HFFc6 (cell line): ENCODE measurements at regions not wholly inside any gene's neighbourhood (a gene's known extent, or its start where the extent isn't known, plus 50 kb on each side); places are given as distances from the start of the nearest gene placed in this dataset.

Source experiments
- DNase-seq: peaks from one replicate; pipeline ENCODE4 v3.0.0-alpha.2; 2018
- H3K27ac Mint-ChIP-seq: 2 replicates; pipeline ENCODE4 v1.8.0; 2020; ENCODE audit warnings: mild to moderate bottlenecking, mixed read lengths
- H3K27me3 Mint-ChIP-seq: 2 replicates; pipeline ENCODE4 v1.8.0; 2021; ENCODE audit warnings: mild to moderate bottlenecking, moderate library complexity, mixed read lengths; ENCODE audit not compliant: insufficient read depth
- H3K36me3 Mint-ChIP-seq: 2 replicates; pipeline ENCODE4 v1.8.0; 2021; ENCODE audit warnings: low read depth, mixed read lengths
- H3K4me1 Mint-ChIP-seq: 2 replicates; pipeline ENCODE4 v1.8.0; 2020; ENCODE audit warnings: low read depth, mixed read lengths
- H3K4me3 Mint-ChIP-seq: 2 replicates; pipeline ENCODE4 v1.8.0; 2020; ENCODE audit warnings: mild to moderate bottlenecking, moderate library complexity, mixed read lengths
- H3K9me3 Mint-ChIP-seq: 2 replicates; pipeline ENCODE4 v1.8.0; 2020; ENCODE audit warnings: mild to moderate bottlenecking, mixed read lengths
- TF ChIP-seq, protein P1 (sequence below): fragments of 200-600 bp; sonication (generic); IDR thresholded peaks from 2 replicates; pipeline ENCODE4 v1.5.0; 2021; ENCODE audit warnings: antibody characterized with exemption, mild to moderate bottlenecking

DNA sequence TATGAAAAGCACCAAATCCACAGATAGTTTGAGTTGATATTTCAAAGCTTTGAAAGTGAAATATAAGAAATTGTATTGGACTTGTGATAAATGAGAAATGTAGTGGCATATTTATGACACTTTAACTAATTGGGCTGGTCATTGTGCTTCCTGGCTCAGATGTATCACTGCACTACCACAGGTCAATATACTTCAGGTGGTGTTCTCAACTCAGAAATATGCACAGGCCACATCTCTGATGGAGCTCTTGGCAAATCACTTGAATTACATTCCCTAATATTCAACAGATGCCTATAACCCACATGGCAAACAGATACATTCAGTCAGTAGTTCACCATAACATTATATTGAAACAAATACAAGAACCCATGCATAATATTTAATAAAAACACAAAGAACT is 209.6 kb downstream of the LYPLAL1 start:
- DNase-seq: no peak
- no peaks in the 10 kb centered on the region for H3K4me1 Mint-ChIP-seq
- H3K36me3 Mint-ChIP-seq: no peaks in the 10 kb centered on the region
- H3K27me3 Mint-ChIP-seq: peaks cover 3% of the 10 kb centered on the region; the same call in 1 of the 2 replicates
- TF ChIP-seq, protein P1, sequence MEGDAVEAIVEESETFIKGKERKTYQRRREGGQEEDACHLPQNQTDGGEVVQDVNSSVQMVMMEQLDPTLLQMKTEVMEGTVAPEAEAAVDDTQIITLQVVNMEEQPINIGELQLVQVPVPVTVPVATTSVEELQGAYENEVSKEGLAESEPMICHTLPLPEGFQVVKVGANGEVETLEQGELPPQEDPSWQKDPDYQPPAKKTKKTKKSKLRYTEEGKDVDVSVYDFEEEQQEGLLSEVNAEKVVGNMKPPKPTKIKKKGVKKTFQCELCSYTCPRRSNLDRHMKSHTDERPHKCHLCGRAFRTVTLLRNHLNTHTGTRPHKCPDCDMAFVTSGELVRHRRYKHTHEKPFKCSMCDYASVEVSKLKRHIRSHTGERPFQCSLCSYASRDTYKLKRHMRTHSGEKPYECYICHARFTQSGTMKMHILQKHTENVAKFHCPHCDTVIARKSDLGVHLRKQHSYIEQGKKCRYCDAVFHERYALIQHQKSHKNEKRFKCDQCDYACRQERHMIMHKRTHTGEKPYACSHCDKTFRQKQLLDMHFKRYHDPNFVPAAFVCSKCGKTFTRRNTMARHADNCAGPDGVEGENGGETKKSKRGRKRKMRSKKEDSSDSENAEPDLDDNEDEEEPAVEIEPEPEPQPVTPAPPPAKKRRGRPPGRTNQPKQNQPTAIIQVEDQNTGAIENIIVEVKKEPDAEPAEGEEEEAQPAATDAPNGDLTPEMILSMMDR: no peak
- H3K9me3 Mint-ChIP-seq: peaks cover 5% of the 10 kb centered on the region; the same call in 1 of the 2 replicates
- H3K27ac Mint-ChIP-seq: no peak overlapping the region
- H3K4me3 Mint-ChIP-seq: no peak overlapping the region

DNA sequence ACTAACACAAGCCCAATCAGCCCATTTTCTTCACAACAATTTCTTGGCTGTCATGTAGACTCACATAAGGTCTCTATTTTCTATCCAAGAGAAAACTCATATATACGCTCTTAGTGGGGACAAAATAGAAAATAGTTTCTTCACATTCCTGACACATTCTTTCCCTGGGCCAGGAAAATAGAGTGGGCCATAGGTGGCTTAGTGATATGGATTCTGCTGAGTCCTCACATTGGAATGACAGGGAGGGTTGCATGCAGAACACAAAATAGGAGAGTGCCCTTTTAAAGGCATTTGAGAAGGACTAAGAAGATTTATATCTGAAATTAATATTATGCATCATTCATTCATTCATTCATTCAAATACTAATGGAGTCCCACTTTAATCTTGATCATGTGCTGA is 207.7 kb downstream of the LYPLAL1 start:
- TF ChIP-seq, protein P1: no peak
- H3K27me3 Mint-ChIP-seq: peaks cover 3% of the 10 kb centered on the region; the same call in 1 of the 2 replicates
- no peaks in the 10 kb centered on the region for H3K4me1 Mint-ChIP-seq
- H3K36me3 Mint-ChIP-seq: no peaks in the 10 kb centered on the region
- H3K4me3 Mint-ChIP-seq: no peak overlapping the region
- DNase-seq: no peak
- peaks cover 5% of the 10 kb centered on the region; the same call in 1 of the 2 replicates for H3K9me3 Mint-ChIP-seq
- H3K27ac Mint-ChIP-seq: no peak overlapping the region

DNA sequence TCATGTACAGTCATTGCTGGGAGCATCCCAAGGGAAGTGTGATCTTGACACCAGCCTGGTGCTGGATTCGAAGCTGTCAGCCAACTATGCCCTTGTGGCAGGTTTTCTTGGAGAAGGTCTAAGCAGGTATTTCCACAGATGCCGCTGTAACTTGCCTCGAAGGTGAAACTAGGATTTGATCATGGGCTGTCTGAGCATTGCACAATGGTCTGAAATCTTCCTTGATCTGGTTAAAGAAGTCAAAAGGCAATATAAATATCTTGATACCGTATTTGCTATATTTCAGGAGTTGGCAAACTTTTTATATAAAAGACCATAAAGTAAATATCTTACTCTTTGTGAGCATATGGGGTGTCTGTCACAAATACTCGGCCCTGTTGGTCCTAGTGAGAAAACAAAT is 206.8 kb downstream of the LYPLAL1 start:
- Mint-ChIP-seq H3K36me3 (no peaks in the 10 kb centered on the region), H3K9me3 (peaks cover 5% of the 10 kb centered on the region; the same call in 1 of the 2 replicates), H3K4me3 (no peak overlapping the region), H3K27ac (no peak overlapping the region), H3K4me1 (no peaks in the 10 kb centered on the region), H3K27me3 (peaks cover 3% of the 10 kb centered on the region; the same call in 1 of the 2 replicates)
- TF ChIP-seq, protein P1: no peak
- DNase-seq: no peak

DNA sequence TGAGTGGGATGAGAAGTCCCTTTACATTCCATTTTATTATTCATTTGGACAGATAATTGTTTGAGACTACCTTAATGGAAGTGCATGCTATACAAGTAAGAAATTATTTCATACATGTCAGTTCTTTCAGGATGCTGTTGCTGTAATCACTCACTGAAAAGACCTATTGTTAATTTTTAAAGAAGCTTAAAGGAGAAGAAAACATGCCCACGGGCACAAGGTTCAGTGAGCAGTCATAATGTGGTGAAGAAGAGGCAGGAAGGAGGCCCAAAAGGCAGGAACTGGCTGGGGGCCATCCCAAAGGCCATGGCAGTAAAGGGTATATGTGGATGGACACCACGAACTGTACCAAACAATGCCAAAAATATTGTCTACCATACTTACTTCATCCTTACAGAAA is 206.0 kb downstream of the LYPLAL1 start:
- Mint-ChIP-seq H3K9me3 (peaks cover 5% of the 10 kb centered on the region; the same call in 1 of the 2 replicates), H3K27me3 (peaks cover 3% of the 10 kb centered on the region; the same call in 1 of the 2 replicates), H3K36me3 (no peaks in the 10 kb centered on the region), H3K27ac (no peak overlapping the region), H3K4me3 (no peak overlapping the region), H3K4me1 (no peaks in the 10 kb centered on the region)
- TF ChIP-seq, protein P1: no peak
- DNase-seq: no peak

DNA sequence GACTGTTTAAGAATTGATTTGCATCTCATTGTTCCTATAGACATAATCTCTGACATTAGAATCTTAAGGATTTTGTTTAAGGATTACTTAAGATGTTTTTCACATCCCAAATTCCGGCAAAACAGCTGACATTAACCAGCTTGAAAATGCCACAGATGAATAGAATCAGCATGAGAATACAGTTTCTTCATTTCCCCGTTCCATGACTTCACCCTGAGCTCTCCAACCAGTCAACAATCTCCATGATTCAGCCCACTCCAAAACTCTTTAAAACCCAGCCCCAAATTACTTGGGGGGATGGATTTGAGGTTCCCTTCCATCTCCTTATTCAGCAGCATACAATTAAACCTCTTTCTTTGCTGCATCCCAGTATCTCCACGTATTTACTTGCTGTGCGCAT is 201.0 kb downstream of the LYPLAL1 start:
- peaks cover 3% of the 10 kb centered on the region for H3K9me3 Mint-ChIP-seq
- H3K36me3 Mint-ChIP-seq: no peaks in the 10 kb centered on the region
- TF ChIP-seq, protein P1: no peak
- H3K27ac Mint-ChIP-seq: no peak overlapping the region
- no peak for DNase-seq
- no peak overlapping the region for H3K4me3 Mint-ChIP-seq
- no peaks in the 10 kb centered on the region for H3K4me1 Mint-ChIP-seq
- H3K27me3 Mint-ChIP-seq: peaks cover 2% of the 10 kb centered on the region; the same call in 1 of the 2 replicates
